GM19397 (cell line): ENCODE measurements at regions not wholly inside any gene's neighbourhood (a gene's known extent, or its start where the extent isn't known, plus 50 kb on each side); places are given as distances from the start of the nearest gene placed in this dataset.

Experiments
- ATAC-seq: cut with Tn5 transposase; IDR thresholded peaks from one replicate; pipeline ENCODE4 v1.9.1; 2021; ENCODE audit warnings: mild to moderate bottlenecking, moderate library complexity; ENCODE audit not compliant: unreplicated experiment

DNA sequence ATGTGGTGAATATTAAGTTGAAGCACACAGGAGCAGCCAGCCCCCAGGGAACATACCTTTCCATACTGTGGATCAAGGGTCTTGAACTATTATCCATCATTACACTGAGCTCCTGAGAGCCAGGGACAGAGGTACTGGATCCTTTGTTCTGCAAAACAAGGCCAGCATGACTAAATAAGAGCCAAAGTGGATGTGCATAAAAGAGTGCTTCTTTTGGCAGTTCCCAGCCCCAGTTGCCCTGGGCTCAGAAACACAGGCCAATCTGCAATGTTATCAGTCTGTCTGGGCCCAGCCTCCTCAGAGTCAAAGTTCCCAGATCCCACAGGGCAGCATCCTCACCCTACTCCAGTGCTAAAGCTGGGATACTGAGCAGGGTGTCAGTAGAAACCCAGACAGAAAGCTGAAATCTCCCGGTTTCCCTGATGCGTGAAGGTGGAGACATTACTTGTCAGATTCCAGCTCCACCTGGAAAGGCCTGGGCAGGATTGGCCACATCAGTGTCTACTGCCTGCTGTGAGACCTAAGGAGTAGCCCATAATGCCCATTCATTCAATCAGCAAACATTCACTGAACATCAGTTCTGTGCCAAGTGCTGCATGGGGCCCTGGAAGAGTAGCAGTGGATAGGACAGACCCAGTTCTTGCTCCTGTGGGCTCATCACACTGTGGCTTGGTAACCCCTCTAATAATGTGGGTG, 342.7 kb downstream of the CXCL12 start:
- ATAC-seq = no peak

DNA sequence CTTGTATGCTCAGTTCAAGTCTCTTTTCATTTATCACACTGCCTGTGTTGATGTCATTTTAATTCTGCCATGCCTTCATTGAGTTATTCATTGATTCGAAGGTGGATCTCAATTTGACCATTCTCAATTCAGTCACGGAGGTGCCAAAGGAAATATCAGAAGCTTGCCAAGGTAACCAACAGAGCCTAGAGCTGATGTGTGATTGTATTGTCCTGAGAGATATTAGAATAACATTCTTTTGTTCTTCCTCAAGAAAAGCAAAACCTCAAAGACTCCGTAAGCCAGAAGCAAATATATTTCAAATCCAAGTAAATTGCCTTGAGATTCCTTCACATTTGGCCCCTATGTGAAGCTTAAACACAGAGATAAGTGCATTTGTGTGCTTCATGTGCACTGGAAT, 345.3 kb downstream of the CXCL12 start:
- no peak for ATAC-seq

DNA sequence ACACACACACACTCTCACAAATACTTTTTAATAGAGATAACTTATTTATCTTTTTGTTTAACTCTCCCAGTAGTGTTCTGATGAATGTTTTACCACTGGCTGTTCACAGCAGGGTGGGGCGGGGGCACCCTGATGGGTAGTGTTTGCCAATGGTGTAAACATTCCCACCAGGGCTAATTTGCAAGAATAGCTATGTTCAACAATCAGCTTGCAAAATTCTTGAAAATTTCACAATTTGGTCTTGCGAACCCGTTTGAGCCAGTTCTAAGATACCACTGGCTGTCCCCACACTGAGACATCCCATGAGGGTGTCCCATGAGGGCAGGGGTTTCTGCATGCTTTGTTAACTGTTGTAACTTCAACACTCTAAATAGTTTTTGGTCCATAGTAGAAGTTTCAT, 348.5 kb downstream of the CXCL12 start:
- ATAC-seq = no peak

DNA sequence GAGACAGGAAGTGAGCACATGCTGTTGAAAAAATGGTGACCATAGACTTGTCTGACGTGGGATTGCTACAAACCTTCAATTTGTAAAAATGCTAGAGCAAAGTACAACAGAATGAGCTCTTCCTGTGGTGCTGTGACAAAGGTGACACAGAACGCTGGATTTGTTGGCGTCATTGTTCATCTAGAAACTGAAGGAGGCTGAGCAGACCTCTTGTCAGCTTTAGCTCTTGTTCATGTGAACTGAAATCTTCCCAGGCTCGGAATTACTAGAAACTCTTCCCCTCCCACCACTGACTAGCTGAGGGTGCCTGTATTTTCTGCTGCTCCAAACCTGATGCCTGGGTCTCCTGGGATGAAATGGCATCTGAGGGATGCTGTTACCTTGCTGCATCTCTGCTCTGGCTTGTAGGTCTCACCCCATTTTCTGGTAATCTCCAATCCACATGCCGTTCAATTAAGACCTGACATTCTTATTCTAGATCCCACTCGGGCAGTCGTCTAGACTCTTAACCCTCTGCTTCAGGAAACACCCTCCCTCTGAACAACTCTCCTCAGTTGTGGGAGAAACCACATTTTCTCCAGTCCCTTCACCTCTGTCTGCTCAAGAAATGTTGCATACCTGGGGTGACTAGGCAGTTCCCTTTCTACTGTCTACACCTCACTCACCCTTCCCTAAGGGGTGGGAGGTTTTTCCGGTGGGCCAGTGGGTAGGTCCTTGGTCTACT, 349.3 kb downstream of the CXCL12 start:
- no peak for ATAC-seq

DNA sequence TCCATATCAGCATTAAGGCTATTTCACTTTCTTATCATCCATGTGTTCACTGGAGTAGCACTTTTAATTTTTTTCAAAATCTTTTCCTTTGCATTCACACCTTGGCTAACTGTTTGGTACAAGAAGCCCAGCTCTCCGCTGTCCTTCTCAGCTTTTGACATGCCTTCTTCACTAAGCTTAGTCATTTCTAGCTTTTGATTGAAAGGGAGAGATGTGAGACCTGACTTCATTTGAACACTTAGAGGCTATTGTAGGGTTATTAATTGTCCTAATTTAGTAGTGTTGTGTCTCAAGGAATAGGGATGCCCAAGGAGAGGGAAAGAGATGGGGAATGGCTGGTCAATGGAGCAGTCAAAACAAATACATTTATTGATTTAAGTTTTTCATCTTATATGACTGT, 350.0 kb downstream of the CXCL12 start:
- ATAC-seq = no peak

DNA sequence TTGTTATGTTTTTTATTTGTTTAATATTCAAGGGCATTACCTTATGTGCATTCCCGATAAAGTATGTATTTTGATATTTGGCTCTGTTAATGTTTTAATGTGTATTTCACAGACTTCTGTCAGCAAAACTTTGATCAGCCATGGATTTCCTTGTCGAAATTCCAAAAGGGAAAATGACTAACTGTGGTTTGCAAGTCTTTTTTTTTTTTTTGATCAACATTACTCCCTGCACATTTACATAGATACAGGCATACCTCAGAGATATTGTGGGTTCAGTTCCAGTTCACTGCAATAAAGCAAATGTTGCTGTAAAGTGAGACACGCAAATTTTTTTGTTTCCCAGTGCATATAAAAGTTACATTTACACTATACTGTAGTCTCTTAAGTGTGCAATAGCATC, 351.9 kb downstream of the CXCL12 start:
- no peak for ATAC-seq

DNA sequence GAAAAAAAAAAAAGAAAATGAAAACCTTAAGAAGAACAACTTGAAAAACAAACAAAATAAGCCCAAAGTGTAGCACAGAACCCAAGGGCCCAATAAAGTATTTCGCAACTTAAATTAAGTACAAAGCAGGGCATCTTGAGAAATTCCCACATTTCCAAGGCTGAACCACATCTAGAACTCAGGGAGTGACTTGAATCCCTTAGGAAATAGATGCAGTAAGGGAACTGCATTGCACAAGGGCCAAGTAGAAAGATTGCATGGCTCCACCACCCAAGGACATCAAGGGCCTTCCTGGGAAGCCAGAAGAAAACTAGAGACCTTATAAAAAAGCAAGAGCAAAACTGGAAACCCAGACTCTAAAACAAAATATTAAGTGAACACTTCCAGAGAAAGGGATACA, 352.7 kb downstream of the CXCL12 start:
- no peak for ATAC-seq

DNA sequence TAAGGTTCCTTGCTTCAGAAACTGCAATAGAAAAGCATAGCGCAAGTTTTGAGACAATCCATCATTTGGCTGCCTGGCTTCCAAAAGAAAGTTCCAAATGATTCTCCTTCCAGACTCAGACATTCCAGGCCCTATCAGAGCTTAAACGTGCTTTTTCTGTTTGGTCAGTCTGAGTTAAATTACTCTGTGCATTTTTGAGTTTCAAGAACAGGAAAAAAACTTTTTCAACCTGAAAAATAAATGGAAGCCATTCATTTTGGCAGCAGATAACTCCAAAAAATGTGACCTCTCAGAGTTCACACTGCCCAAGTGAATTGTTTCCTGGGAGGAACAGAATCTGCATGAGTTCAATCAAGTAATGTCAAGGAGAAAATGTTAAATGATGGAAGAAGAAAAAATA, 354.2 kb downstream of the CXCL12 start:
- ATAC-seq = no peak

DNA sequence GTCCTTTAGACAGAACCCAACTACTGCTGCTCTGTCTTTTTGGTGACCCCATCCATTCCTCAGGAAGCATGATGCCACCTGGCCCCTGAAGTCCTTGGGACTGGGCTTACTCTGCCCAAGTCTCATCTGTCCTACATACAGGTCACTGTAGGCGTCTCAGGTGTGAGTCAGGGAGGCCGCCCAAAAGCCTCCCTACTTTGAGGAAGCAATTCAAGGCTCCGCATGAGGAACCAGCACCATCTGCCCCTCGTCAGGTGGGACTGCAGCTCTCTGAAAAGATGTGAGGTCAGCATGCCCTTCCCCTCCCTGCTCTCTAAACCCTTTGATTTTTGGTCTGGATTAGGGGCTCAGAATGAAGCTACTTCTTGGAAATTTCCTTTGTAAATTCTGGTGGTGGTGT, 354.8 kb downstream of the CXCL12 start:
- no peak for ATAC-seq

DNA sequence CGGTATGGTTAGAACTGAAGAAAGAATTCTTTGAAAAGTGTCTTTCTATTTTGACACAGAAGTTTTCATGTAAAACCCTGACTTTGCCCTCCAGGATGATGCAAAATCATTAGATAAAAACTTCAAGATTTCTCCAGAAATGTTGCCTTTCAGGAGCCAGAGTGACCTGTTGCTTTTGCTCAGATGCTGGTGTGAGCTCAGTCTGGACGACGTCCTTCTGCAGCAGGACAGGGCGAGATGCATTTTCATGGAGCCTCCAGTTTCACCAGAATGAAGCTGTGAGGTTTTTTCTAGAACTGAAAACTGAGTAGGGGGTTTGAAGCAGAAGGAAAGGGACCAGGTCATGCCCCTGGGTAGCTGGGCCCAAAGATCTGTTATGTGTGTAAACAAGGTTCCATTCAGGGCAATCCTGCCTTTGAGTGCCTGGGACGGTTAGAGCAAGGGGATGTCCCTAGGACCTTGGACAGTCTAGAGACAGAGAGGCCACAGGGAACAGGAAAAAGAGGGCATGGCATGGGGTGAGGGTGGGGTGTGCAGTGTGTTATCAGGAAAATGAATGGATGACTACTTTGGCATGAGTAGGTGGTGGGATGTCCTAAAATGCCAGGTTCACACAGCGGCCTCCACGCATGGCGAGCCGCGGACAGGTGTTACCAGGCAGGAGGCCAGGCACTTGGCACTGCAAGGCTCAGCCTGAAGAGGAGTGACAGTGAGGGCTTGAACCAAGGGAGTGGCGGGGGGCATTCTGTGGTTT, 356.3 kb downstream of the CXCL12 start:
- no peak for ATAC-seq

DNA sequence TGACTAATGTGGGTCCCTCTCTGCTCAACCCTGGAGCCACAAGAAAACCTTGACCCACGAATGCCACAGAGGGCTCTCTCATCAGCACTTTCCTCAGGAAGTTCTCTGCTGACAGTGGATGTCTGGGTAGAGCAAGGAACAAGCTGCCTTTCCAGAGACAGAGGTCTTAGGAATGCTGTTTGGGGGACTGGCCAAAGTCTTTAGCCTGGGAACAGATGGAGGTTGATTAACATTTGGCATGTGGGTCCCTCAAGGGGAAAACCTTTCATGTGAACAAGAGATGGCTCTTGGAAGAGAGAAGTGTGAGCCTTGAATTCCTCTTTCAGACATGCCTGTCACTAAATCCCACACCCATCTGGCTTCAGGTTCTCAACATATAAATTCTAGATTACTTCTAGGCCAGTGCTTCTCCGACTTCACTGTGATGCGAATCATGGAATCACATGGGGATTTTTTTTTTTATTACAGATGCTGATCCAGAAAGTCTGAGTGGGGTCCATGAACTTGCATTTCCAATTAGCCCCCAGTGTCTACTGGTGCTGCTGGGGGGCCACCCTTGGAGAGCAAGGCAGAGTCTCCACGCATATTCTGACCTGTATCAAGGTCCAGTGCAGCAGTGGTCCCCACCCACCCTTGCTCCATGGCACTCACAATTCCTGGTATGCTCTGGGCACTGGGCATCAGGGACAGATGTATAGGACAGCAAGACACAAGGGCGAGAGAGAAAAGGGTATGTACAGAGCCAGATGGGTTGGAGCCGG, 360.4 kb downstream of the CXCL12 start:
- ATAC-seq = no peak

DNA sequence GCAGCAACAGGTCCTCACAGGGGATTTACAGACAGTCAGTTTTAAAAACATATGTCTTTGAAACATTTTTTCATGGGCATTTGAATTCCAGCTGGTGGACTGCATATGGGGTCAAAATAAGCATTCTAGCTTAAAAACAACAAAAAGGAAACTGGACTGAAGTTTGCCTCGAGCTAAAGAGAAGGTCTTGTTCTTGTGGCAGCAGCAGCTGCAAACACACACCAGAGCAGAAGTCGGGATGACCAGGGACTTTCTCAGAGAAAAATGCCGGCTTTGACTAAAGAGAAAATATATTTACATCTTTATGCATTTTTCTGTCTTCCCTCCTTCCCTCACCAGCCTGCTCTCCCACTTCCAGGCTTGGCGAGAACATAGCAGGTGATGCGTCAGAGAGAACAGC, 361.4 kb downstream of the CXCL12 start:
- no peak for ATAC-seq

DNA sequence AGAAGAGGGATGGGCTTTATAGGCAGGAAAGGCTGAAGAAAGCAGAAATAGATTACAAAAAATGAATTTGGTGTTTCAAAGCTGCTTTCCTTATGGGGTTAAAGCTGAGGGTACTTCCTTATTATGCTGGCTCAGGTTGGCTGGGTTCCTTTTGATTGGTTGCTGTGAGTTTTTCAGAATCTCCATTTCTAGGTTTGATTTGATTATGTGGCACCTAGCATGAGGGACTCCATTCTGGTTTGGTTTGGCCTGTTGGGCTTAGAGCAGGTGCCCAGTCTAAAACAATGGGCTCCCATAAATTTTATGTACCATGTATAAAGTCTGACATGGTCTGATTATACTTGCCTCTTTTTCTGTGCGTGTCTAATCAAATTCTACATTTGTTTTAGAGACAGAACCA, 362.7 kb downstream of the CXCL12 start:
- ATAC-seq = no peak

DNA sequence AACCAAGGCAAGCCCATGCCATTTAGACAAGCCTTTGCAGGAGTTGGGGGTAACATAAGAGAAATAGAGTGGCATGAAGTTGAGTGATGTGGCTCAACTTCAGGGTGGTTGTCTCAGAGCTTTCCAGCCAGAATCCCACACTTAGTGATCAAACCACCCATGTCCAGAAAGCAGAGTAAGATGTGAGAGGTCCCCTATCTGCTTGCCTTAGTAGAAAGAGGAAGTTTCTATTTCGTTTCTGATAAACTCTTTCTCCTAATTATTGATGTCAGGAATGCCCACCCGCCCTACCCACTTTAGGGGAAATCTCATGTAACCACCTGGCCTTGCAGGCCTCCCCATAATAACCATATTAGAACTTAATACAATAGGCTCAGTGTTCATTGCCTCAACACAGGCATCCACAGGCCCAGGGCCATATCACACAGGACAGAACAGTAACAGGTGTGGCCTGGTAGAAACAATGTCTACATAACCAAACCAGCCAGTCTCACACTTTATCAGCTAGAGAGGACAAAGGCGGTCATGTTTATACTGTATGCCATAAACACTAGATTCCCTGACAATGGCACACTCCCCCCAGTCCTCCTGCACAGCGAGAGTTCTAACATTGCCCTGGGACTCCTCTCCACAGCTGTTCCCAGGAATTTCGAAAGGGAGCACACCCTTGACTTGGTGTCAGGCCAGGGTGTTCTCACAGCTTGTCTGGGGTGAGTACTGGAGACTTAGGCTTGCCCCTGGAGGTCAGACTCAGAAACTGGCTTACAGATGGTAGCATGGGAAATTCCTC, 364.4 kb downstream of the CXCL12 start:
- peak; percentile 64 for ATAC-seq

DNA sequence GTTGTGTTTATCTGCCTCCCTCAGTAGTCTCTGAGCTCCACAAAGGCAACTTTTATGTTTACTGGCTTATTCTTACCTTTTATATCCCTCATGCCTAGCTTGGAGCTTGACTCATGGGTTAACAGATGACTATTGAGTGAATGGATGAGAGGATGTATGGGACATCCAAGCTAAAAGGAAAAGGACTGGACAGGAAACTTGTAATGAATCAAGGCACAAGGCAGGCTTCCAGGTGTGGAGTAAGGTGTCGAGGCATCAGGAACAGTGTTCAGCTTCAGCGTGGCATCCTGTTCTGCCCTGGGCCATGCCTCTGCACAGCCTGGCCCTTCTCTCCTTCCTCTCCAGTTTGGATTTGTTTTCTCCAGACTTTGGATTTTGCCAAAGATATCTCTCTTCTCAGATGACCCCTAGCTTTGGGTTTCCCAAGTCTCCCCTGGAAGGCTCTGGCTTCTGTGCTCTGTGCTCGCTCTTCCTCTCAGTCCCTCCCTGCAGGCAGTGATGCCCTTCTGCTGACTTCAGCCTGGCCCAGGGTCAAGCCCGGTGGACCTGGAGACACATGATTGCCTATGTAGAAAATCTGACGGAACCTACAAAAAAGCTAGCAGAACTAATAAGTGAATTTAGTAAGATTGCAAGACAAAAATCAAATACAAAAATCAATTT, 367.3 kb downstream of the CXCL12 start:
- ATAC-seq = no peak

DNA sequence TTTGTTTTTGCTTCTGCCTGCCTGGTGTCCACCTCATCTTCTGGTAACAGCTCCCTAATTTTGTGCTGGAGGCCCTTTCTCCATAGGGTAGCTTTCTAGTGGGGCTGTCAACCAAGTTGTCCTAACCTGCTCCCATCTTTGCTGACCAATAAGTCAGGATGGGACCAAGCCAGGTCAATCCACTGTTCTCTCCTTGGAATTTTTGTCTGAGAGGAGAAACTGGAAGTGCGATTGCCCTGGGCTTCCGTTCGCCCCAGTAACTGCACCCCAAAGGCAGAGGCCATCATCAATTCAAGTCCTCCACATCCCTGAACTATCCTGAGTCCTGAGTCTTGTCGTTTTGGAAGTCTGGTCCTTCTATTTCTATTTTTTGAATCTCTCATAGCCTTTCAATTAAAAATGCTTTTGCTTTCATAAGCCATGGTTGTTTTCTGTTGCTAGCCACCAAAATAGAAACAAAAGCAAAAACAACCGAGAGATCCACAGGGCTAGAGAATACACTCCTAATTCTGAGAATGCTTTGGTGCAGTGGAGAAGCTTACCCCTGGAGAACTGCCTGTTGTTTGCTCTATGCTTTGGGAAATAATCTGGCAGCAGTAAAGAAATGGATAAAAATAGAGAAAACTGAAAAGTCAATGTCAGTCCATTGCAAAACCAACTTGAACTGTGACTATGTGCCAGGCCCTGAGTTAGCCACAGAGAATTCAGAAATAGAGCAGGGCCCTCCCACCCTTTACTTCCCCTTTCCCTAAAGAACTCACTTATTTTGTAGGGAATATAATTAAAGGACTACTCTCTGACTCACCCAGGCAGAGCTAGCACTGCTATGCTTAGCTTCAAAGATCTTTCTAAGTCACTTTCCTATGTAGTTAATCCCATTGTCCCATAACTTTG, 368.1 kb downstream of the CXCL12 start:
- ATAC-seq = no peak

DNA sequence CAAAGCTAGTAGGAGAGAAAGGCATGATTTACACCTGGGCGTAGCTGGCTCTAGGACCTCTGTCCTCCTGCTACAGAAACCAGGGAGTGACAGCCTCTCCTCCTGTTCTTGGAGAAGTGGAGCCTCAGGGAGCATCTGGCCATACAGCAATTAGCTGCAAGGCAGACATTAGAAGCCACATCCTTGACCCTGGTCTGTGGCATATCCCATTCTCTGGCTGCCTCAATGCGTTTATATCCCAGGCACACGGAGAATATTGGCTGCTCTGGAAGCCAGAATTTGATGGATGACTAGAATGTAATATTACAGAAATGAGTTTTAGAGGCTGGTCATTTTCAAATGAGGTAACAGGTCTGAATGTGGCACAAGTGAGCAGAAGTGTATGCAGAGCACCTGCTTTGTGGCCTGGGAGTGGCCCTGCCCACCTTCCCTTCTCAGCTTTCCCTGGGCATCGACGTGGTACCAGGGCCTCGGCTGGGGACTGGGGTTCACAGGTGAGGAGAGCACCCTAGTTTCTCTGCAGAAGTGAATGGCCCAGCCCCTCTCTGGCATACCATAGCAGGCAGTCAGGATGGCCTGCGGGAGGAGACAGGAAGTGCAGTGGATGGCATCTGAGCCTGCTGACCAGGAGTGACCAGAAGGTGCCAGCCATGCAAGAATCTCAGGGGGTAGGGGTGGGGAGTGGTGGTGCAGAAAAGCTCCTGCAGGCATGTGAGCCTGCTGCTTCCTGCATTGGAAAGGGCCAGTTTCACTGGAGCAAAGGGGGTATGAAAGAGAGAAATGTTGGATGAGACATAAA, 367.2 kb upstream of the ZNF32 start:
- no peak for ATAC-seq

DNA sequence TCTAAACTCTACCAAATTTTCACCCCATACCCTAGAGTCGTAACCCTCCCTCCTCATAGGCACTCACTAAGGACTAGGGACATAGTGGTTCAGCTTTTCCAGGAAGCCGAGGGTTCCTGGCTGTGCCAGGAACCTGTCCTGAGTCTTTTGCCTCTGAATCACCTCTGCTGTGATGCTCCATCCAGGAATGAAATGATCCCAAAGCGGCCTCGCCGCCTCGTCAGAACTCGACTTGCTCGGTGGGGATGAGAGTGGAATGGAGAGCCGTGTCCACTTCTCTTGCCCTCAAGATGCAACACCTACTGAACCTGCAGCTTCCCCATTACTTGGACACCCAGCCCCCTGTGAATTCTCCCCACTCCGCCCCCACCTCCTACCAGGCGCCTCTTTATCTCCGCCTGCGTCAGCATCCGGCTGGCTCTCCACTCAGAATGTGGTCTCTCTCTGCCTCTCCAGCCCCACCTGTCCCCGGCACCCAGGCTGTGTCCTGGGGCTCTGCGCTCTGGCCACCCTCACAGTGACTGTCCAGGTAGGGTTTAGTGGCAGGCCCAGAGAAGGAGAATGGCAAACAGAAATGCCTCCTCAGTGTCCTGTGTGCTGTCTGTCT, 366.1 kb upstream of the ZNF32 start:
- no peak for ATAC-seq
